Mesendoderm (in vitro differentiated cells): ENCODE measurements at regions not wholly inside any gene's neighbourhood (a gene's known extent, or its start where the extent isn't known, plus 50 kb on each side); places are given as distances from the start of the nearest gene placed in this dataset.

Experiments used
- DNase-seq: peaks from one replicate; pipeline ENCODE4 v3.0.0; 2013
- H2AK5ac ChIP-seq: 2 replicates; pipeline ENCODE4 v1.6.1; 2013; ENCODE audit warnings: low read length, inconsistent platforms
- H2BK120ac ChIP-seq: 2 replicates; pipeline ENCODE4 v1.6.1; 2013; ENCODE audit warnings: low read depth, mild to moderate bottlenecking, low read length, moderate library complexity, mixed read lengths
- H2BK15ac ChIP-seq: replicated peaks from 2 replicates; pipeline ENCODE4 v1.6.1; 2013; ENCODE audit warnings: low read depth, mild to moderate bottlenecking, moderate library complexity
- H2BK5ac ChIP-seq: 2 replicates; pipeline ENCODE4 v1.6.1; 2013; ENCODE audit warnings: low read length, inconsistent platforms
- H3K18ac ChIP-seq: 2 replicates; pipeline ENCODE4 v1.6.1; 2013; ENCODE audit warnings: mild to moderate bottlenecking, low read length, mixed read lengths
- H3K23ac ChIP-seq: one replicate; pipeline ENCODE4 v1.6.1; 2013; ENCODE audit warnings: low read length
- H3K27ac ChIP-seq: 2 replicates; pipeline ENCODE4 v1.5.1; 2013; ENCODE audit warnings: low read depth, mild to moderate bottlenecking, inconsistent platforms, low read length, moderate library complexity
- H3K27me3 ChIP-seq: 2 replicates; pipeline ENCODE4 v1.6.1; 2013; ENCODE audit warnings: low read length, control low read depth, mild to moderate bottlenecking, inconsistent platforms; ENCODE audit not compliant: insufficient read depth, poor library complexity
- H3K36me3 ChIP-seq: 2 replicates; pipeline ENCODE4 v1.6.1; 2013; ENCODE audit warnings: low read length, inconsistent platforms; ENCODE audit not compliant: control insufficient read depth, insufficient read depth
- H3K4ac ChIP-seq: one replicate; pipeline ENCODE4 v1.6.1; 2013; ENCODE audit warnings: low read depth, mild to moderate bottlenecking, low read length, moderate library complexity
- H3K4me1 ChIP-seq: 2 replicates; pipeline ENCODE4 v1.6.1; 2013; ENCODE audit warnings: low read depth, low read length, inconsistent platforms; ENCODE audit not compliant: control insufficient read depth
- H3K4me2 ChIP-seq: 2 replicates; pipeline ENCODE4 v1.6.1; 2013; ENCODE audit warnings: low read length
- H3K4me3 ChIP-seq: 2 replicates; pipeline ENCODE4 v1.5.1; 2013; ENCODE audit warnings: mild to moderate bottlenecking, low read length
- H3K56ac ChIP-seq: one replicate; pipeline ENCODE4 v1.6.1; 2013; ENCODE audit warnings: low read length
- H3K79me1 ChIP-seq: 2 replicates; pipeline ENCODE4 v1.6.1; 2013; ENCODE audit warnings: low read length, inconsistent platforms
- H3K79me2 ChIP-seq: 2 replicates; pipeline ENCODE4 v1.6.1; 2013; ENCODE audit warnings: mild to moderate bottlenecking, low read length; ENCODE audit not compliant: control insufficient read depth, insufficient read depth
- H3K9ac ChIP-seq: 2 replicates; pipeline ENCODE4 v1.6.1; 2013; ENCODE audit warnings: low read length, inconsistent platforms
- H4K5ac ChIP-seq: one replicate; pipeline ENCODE4 v1.6.1; 2013; ENCODE audit warnings: low read length
- H4K8ac ChIP-seq: one replicate; pipeline ENCODE4 v1.6.1; 2013; ENCODE audit warnings: low read depth, mild to moderate bottlenecking, control low read depth, low read length, moderate library complexity
- WGBS: extraction: QIAGEN DNeasy Blood & Tissue Kit; methylation state at CpG from one replicate; pipeline ENCODE4 v1.1.7; 2013; ENCODE audit warnings: low lambda C conversion rate, missing lambda C conversion rate; ENCODE audit not compliant: insufficient coverage; ENCODE audit errors: extremely low coverage; 5-methylcytosine and 5-hydroxymethylcytosine counted together

DNA sequence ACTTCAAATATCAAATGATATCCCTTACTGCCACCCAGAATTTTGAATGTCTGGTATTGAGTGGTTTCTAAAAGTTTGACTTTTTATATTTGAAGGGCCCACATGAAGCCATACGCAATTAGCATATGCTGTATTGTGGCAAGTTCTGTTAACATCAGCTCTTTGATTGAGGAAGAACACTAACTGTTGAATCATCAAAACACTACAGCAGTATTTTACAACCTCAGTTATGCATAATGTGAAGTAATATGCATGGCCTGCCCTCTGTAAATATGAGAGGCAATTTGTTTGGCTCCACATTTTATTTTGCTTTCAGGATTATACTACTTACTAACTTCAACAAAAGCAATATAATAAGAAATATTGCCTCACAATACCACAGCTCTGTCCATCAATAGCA lies 62.2 kb upstream of the DMD start:
- H3K36me3 ChIP-seq, result no peaks in the 10 kb centered on the region
- H3K27me3 ChIP-seq, result no peaks in the 10 kb centered on the region
- H3K79me2 ChIP-seq, result no peaks in the 10 kb centered on the region
- no peak overlapping the region for H3K4me2 ChIP-seq
- no peaks in the 10 kb centered on the region for H3K79me1 ChIP-seq
- no CpG with 5 or more reads among the region's 1 CpG for WGBS
- no peak for DNase-seq
- no peak overlapping the region for H3K56ac ChIP-seq
- H4K5ac ChIP-seq, result no peak overlapping the region
- H3K4me3 ChIP-seq, result no peak overlapping the region
- H2BK15ac ChIP-seq, result no peak overlapping the region
- H2AK5ac ChIP-seq, result no peak overlapping the region
- H3K18ac ChIP-seq, result no peak overlapping the region
- H2BK120ac ChIP-seq, result no peak overlapping the region
- no peak overlapping the region for H3K4ac ChIP-seq
- H3K23ac ChIP-seq, result no peak overlapping the region
- no peak overlapping the region for H2BK5ac ChIP-seq
- no peak overlapping the region for H3K9ac ChIP-seq
- H3K4me1 ChIP-seq, result no peaks in the 10 kb centered on the region
- no peak overlapping the region for H3K27ac ChIP-seq
- H4K8ac ChIP-seq, result no peak overlapping the region

DNA sequence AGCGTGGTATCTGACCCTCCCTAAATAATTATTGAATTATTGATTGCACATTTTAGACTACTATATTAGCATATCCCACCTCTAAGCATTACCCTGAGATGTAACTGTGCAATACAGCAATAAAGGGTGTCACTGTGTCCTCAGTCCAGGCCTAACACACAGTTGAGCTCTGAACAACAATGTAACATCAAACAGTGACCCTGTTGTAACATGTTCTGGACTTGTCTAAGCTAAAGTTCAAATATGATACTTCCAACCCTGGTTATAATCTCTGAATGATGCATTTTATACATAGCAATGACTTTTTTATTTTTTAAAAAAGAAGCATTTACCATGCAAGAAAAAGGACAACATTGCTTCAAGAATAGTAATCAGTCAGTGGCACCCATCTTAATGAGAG lies 61.6 kb upstream of the DMD start:
- no peak overlapping the region for H3K56ac ChIP-seq
- no peaks in the 10 kb centered on the region for H3K36me3 ChIP-seq
- no peak overlapping the region for H2BK15ac ChIP-seq
- no peak for DNase-seq
- no peak overlapping the region for H2BK5ac ChIP-seq
- no peak overlapping the region for H3K4me3 ChIP-seq
- H2AK5ac ChIP-seq, result no peak overlapping the region
- no peak overlapping the region for H3K9ac ChIP-seq
- H3K79me2 ChIP-seq, result no peaks in the 10 kb centered on the region
- H3K27me3 ChIP-seq, result no peaks in the 10 kb centered on the region
- H3K23ac ChIP-seq, result no peak overlapping the region
- no peak overlapping the region for H3K27ac ChIP-seq
- H3K4me2 ChIP-seq, result no peak overlapping the region
- no CpG with 5 or more reads among the region's 1 CpG for WGBS
- no peaks in the 10 kb centered on the region for H3K79me1 ChIP-seq
- H4K5ac ChIP-seq, result no peak overlapping the region
- no peak overlapping the region for H2BK120ac ChIP-seq
- H4K8ac ChIP-seq, result no peak overlapping the region
- no peak overlapping the region for H3K4ac ChIP-seq
- no peak overlapping the region for H3K18ac ChIP-seq
- no peaks in the 10 kb centered on the region for H3K4me1 ChIP-seq
